ENCODE measurements at regions not wholly inside any gene's neighbourhood (a gene's known extent, or its start where the extent isn't known, plus 50 kb on each side); places are given as distances from the start of the nearest gene placed in this dataset.
A peak's percentile ranks its signal among the peaks of the same experiment; 100 is the strongest.

- peak in 1 of 2 donors; percentile 21 for DNase-seq (ENCODE audit: low read depth in 2 of 2)
- H3K4me3 ChIP-seq (replicated peaks in 1 of 4; ENCODE audit: control extremely low read depth in 1 of 4, insufficient read depth in 1 of 4, low read depth in 3 of 4, low read length in 4 of 4) = no peak overlapping the region
- no peaks in the 10 kb centered on the region for H3K79me2 ChIP-seq (ENCODE audit: control insufficient read depth, insufficient read depth, low read length)
- no peaks in the 10 kb centered on the region for H3K27me3 ChIP-seq (ENCODE audit: control insufficient read depth, insufficient read depth, low read length)
- H3K9me3 ChIP-seq (ENCODE audit: control insufficient read depth, insufficient read depth, low read depth, low read length) = no peaks in the 10 kb centered on the region
- no peak overlapping the region for H2AFZ ChIP-seq (ENCODE audit: low read length)
- no peak for TF ChIP-seq EZH2 (IDR thresholded peaks at IDR 0.05; ENCODE audit: low read length, missing control alignments)
- TF ChIP-seq, protein P1, sequence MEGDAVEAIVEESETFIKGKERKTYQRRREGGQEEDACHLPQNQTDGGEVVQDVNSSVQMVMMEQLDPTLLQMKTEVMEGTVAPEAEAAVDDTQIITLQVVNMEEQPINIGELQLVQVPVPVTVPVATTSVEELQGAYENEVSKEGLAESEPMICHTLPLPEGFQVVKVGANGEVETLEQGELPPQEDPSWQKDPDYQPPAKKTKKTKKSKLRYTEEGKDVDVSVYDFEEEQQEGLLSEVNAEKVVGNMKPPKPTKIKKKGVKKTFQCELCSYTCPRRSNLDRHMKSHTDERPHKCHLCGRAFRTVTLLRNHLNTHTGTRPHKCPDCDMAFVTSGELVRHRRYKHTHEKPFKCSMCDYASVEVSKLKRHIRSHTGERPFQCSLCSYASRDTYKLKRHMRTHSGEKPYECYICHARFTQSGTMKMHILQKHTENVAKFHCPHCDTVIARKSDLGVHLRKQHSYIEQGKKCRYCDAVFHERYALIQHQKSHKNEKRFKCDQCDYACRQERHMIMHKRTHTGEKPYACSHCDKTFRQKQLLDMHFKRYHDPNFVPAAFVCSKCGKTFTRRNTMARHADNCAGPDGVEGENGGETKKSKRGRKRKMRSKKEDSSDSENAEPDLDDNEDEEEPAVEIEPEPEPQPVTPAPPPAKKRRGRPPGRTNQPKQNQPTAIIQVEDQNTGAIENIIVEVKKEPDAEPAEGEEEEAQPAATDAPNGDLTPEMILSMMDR (conservative IDR thresholded peaks at IDR 0.05 in 1 of 2, IDR thresholded peaks at IDR 0.05 in 1 of 2; ENCODE audit: low read depth in 1 of 2, low read length in 2 of 2) = no peak
- no peaks in the 10 kb centered on the region for H3K36me3 ChIP-seq (ENCODE audit: control insufficient read depth, insufficient read depth, low read length)
- no peaks in the 10 kb centered on the region for H4K20me1 ChIP-seq (ENCODE audit: control insufficient read depth, extremely low read depth, insufficient read depth, low read length)
- H3K27ac ChIP-seq (ENCODE audit: insufficient read depth, low read length) = no peak overlapping the region
- no peaks in the 10 kb centered on the region for H3K4me1 ChIP-seq (ENCODE audit: control insufficient read depth, extremely low read depth, insufficient read depth, low read length)
- H3K4me2 ChIP-seq (ENCODE audit: extremely low read depth, insufficient read depth, low read length) = no peak overlapping the region
- H3K9ac ChIP-seq (ENCODE audit: insufficient read depth, low read length) = no peak overlapping the region
Observed at GRCh38 chr7:69335331-69335730, 262.9 kb upstream of the AUTS2 start.

- H3K4me1 ChIP-seq (ENCODE audit: control insufficient read depth, extremely low read depth, insufficient read depth, low read length) = no peaks in the 10 kb centered on the region
- no peaks in the 10 kb centered on the region for H3K36me3 ChIP-seq (ENCODE audit: control insufficient read depth, insufficient read depth, low read length)
- DNase-seq (ENCODE audit: low read depth in 2 of 2) = no peak
- H3K4me2 ChIP-seq (ENCODE audit: extremely low read depth, insufficient read depth, low read length) = no peak overlapping the region
- H3K79me2 ChIP-seq (ENCODE audit: control insufficient read depth, insufficient read depth, low read length) = no peaks in the 10 kb centered on the region
- no peak overlapping the region for H3K4me3 ChIP-seq (replicated peaks in 1 of 4; ENCODE audit: control extremely low read depth in 1 of 4, insufficient read depth in 1 of 4, low read depth in 3 of 4, low read length in 4 of 4)
- H3K9ac ChIP-seq (ENCODE audit: insufficient read depth, low read length) = no peak overlapping the region
- H4K20me1 ChIP-seq (ENCODE audit: control insufficient read depth, extremely low read depth, insufficient read depth, low read length) = no peaks in the 10 kb centered on the region
- no peak overlapping the region for H3K27ac ChIP-seq (ENCODE audit: insufficient read depth, low read length)
- no peaks in the 10 kb centered on the region for H3K9me3 ChIP-seq (ENCODE audit: control insufficient read depth, insufficient read depth, low read depth, low read length)
- TF ChIP-seq, protein P1 (conservative IDR thresholded peaks at IDR 0.05 in 1 of 2, IDR thresholded peaks at IDR 0.05 in 1 of 2; ENCODE audit: low read depth in 1 of 2, low read length in 2 of 2) = no peak
- TF ChIP-seq EZH2 (IDR thresholded peaks at IDR 0.05; ENCODE audit: low read length, missing control alignments) = no peak
- no peaks in the 10 kb centered on the region for H3K27me3 ChIP-seq (ENCODE audit: control insufficient read depth, insufficient read depth, low read length)
- no peak overlapping the region for H2AFZ ChIP-seq (ENCODE audit: low read length)
Observed at GRCh38 chr7:69336976-69337375, 261.3 kb upstream of the AUTS2 start.

GRCh38 chr7:69338144-69338543 is 260.1 kb upstream of the AUTS2 start:
- no peaks in the 10 kb centered on the region for H3K36me3 ChIP-seq (ENCODE audit: control insufficient read depth, insufficient read depth, low read length)
- no peak overlapping the region for H3K4me3 ChIP-seq (replicated peaks in 1 of 4; ENCODE audit: control extremely low read depth in 1 of 4, insufficient read depth in 1 of 4, low read depth in 3 of 4, low read length in 4 of 4)
- H3K27ac ChIP-seq (ENCODE audit: insufficient read depth, low read length) = no peak overlapping the region
- no peaks in the 10 kb centered on the region for H4K20me1 ChIP-seq (ENCODE audit: control insufficient read depth, extremely low read depth, insufficient read depth, low read length)
- DNase-seq (ENCODE audit: low read depth in 2 of 2) = no peak
- TF ChIP-seq, protein P1 (conservative IDR thresholded peaks at IDR 0.05 in 1 of 2, IDR thresholded peaks at IDR 0.05 in 1 of 2; ENCODE audit: low read depth in 1 of 2, low read length in 2 of 2) = no peak
- TF ChIP-seq EZH2 (IDR thresholded peaks at IDR 0.05; ENCODE audit: low read length, missing control alignments) = no peak
- no peak overlapping the region for H2AFZ ChIP-seq (ENCODE audit: low read length)
- no peak overlapping the region for H3K9ac ChIP-seq (ENCODE audit: insufficient read depth, low read length)
- H3K27me3 ChIP-seq (ENCODE audit: control insufficient read depth, insufficient read depth, low read length) = no peaks in the 10 kb centered on the region
- H3K4me2 ChIP-seq (ENCODE audit: extremely low read depth, insufficient read depth, low read length) = no peak overlapping the region
- H3K9me3 ChIP-seq (ENCODE audit: control insufficient read depth, insufficient read depth, low read depth, low read length) = no peaks in the 10 kb centered on the region
- H3K4me1 ChIP-seq (ENCODE audit: control insufficient read depth, extremely low read depth, insufficient read depth, low read length) = no peaks in the 10 kb centered on the region
- H3K79me2 ChIP-seq (ENCODE audit: control insufficient read depth, insufficient read depth, low read length) = no peaks in the 10 kb centered on the region

All from fibroblast of lung (primary cell).